ENCODE measurements at regions not wholly inside any gene's neighbourhood (a gene's known extent, or its start where the extent isn't known, plus 50 kb on each side); places are given as distances from the start of the nearest gene placed in this dataset.

GRCh38 chr3:192054881-192055280 is 593.9 kb downstream of the PYDC2 start:
- Mint-ChIP-seq H3K4me3 (ENCODE audit: low read depth) (no peak overlapping the region), H3K27me3 (no peaks in the 10 kb centered on the region), H3K36me3 (ENCODE audit: insufficient read depth) (no peaks in the 10 kb centered on the region), H3K27ac (no peak overlapping the region), H3K9me3 (ENCODE audit: low read depth) (no peaks in the 10 kb centered on the region), H3K4me1 (ENCODE audit: low read depth) (no peaks in the 10 kb centered on the region)
- TF ChIP-seq CTCF (IDR thresholded peaks at IDR 0.05; ENCODE audit: unreplicated experiment), result no peak
- no peak for DNase-seq (ENCODE audit: low spot score, unreplicated experiment)

GRCh38 chr3:192055946-192056345 is 595.0 kb downstream of the PYDC2 start:
- Mint-ChIP-seq H3K4me1 (ENCODE audit: low read depth) (no peaks in the 10 kb centered on the region), H3K27me3 (no peaks in the 10 kb centered on the region), H3K9me3 (ENCODE audit: low read depth) (no peaks in the 10 kb centered on the region), H3K36me3 (ENCODE audit: insufficient read depth) (no peaks in the 10 kb centered on the region), H3K4me3 (ENCODE audit: low read depth) (no peak overlapping the region), H3K27ac (no peak overlapping the region)
- DNase-seq (ENCODE audit: low spot score, unreplicated experiment), result no peak
- TF ChIP-seq CTCF (IDR thresholded peaks at IDR 0.05; ENCODE audit: unreplicated experiment), result no peak

- no peak for TF ChIP-seq CTCF (IDR thresholded peaks at IDR 0.05; ENCODE audit: unreplicated experiment)
- Mint-ChIP-seq H3K27me3 (no peaks in the 10 kb centered on the region), H3K4me1 (ENCODE audit: low read depth) (no peaks in the 10 kb centered on the region), H3K36me3 (ENCODE audit: insufficient read depth) (no peaks in the 10 kb centered on the region), H3K4me3 (ENCODE audit: low read depth) (no peak overlapping the region), H3K9me3 (ENCODE audit: low read depth) (no peaks in the 10 kb centered on the region), H3K27ac (no peak overlapping the region)
- DNase-seq (ENCODE audit: low spot score, unreplicated experiment), result no peak
These were observed 596.3 kb downstream of the PYDC2 start for GRCh38 chr3:192057261-192057660.

- no peak for TF ChIP-seq CTCF (IDR thresholded peaks at IDR 0.05; ENCODE audit: unreplicated experiment)
- H3K27ac Mint-ChIP-seq, result no peak overlapping the region
- H3K9me3 Mint-ChIP-seq (ENCODE audit: low read depth), result no peaks in the 10 kb centered on the region
- peaks cover 7% of the 10 kb centered on the region for H3K27me3 Mint-ChIP-seq
- no peak overlapping the region for H3K4me3 Mint-ChIP-seq (ENCODE audit: low read depth)
- peaks cover 5% of the 10 kb centered on the region for H3K4me1 Mint-ChIP-seq (ENCODE audit: low read depth)
- no peaks in the 10 kb centered on the region for H3K36me3 Mint-ChIP-seq (ENCODE audit: insufficient read depth)
- no peak for DNase-seq (ENCODE audit: low spot score, unreplicated experiment)
These were observed 599.3 kb downstream of the PYDC2 start for GRCh38 chr3:192060160-192060781.

GRCh38 chr3:192061426-192061825 is 600.5 kb downstream of the PYDC2 start:
- H3K4me1 Mint-ChIP-seq (ENCODE audit: low read depth), result peaks cover 5% of the 10 kb centered on the region
- no peak overlapping the region for H3K27ac Mint-ChIP-seq

More at GRCh38 chr3:192061426-192061825, 600.5 kb downstream of the PYDC2 start:
- DNase-seq (ENCODE audit: low spot score, unreplicated experiment), result no peak
- Mint-ChIP-seq H3K27me3 (peaks cover 7% of the 10 kb centered on the region), H3K9me3 (ENCODE audit: low read depth) (no peaks in the 10 kb centered on the region), H3K4me3 (ENCODE audit: low read depth) (no peak overlapping the region), H3K36me3 (ENCODE audit: insufficient read depth) (no peaks in the 10 kb centered on the region)
- TF ChIP-seq CTCF (IDR thresholded peaks at IDR 0.05; ENCODE audit: unreplicated experiment), result no peak
